Small intestine (tissue), 7 donors: ENCODE measurements at regions not wholly inside any gene's neighbourhood (a gene's known extent, or its start where the extent isn't known, plus 50 kb on each side); places are given as distances from the start of the nearest gene placed in this dataset.

Source experiments
- DNase-seq, 2 donors: peaks; one replicate each; pipeline versions ENCODE4 v3.0.0 to v3.0.0-alpha.2; 2013
- FAIRE-seq: peaks from 2 replicates; lab custom pipeline; 2012; peaks lifted over from hg19 to GRCh38; lab: Jason Lieb, UNC
- H3K27ac ChIP-seq, 3 donors: one replicate each; pipeline ENCODE4 v1.5.1; 2013; ENCODE audit warnings: low read length in 2 of 3, mild to moderate bottlenecking in 2 of 3, control low read depth in 1 of 3, inconsistent platforms in 1 of 3, low read depth in 1 of 3, moderate library complexity in 1 of 3
- H3K27me3 ChIP-seq, 3 donors: one replicate each; pipeline ENCODE4 v1.6.1; 2013; ENCODE audit warnings: low read length in 3 of 3, inconsistent platforms in 1 of 3; ENCODE audit not compliant: control insufficient read depth in 3 of 3, insufficient read depth in 3 of 3
- H3K36me3 ChIP-seq, 3 donors: one replicate each; pipeline ENCODE4 v1.6.1; 2013; ENCODE audit warnings: low read length in 3 of 3, inconsistent platforms in 1 of 3, low read depth in 1 of 3, mild to moderate bottlenecking in 1 of 3, moderate library complexity in 1 of 3; ENCODE audit not compliant: control insufficient read depth in 3 of 3, insufficient read depth in 2 of 3
- H3K4me1 ChIP-seq, 3 donors: one replicate each; pipeline ENCODE4 v1.6.1; 2013; ENCODE audit warnings: low read length in 2 of 3, inconsistent platforms in 1 of 3, low read depth in 1 of 3, mild to moderate bottlenecking in 1 of 3, moderate library complexity in 1 of 3; ENCODE audit not compliant: control insufficient read depth in 3 of 3, insufficient read depth in 2 of 3
- H3K4me3 ChIP-seq, 3 donors: one replicate each; pipeline ENCODE4 v1.5.1; 2013; ENCODE audit warnings: low read length in 3 of 3, control low read depth in 1 of 3, inconsistent platforms in 1 of 3, low read depth in 1 of 3, mild to moderate bottlenecking in 1 of 3, moderate library complexity in 1 of 3
- H3K9me3 ChIP-seq, 2 donors: one replicate each; pipeline ENCODE4 v1.6.1; 2013; ENCODE audit warnings: low read depth in 1 of 2, low read length in 1 of 2; ENCODE audit not compliant: control insufficient read depth in 2 of 2, insufficient read depth in 1 of 2
- WGBS, 3 donors: extraction: QIAGEN DNeasy Blood & Tissue Kit; methylation state at CpG; one replicate each; pipeline ENCODE4 v1.1.7; 2013; 5-methylcytosine and 5-hydroxymethylcytosine counted together
- donor health status: healthy with polysubstance abuse.
- donor health status: control.
- donor health status: control.
- donor health status: Bipolar disorder and iron deficiency.
- donor health status: healthy.

DNA sequence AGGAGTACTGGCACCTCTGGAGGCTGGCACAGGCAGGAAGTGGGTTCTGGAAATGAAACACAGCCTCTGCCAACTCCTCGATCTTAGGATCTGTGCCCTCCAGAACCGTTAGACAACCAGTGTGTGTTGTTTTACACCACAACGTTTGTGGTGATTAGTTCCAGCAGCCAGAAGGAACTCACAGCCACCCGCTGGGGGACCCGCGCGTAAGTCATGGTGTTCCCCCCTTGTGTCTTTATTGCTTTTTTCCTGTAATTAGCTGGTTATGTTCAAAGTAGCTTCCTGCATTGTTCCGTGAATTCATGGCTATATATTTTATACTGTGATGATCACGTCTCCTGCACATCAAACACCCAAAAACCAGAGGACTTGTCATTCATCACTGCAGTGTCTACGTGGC is 117.4 kb downstream of the RNASET2 start:
- no peaks in the 10 kb centered on the region for H3K27me3 ChIP-seq
- H3K36me3 ChIP-seq, result no peaks in the 10 kb centered on the region
- no peaks in the 10 kb centered on the region for H3K9me3 ChIP-seq
- H3K4me1 ChIP-seq, result no peaks in the 10 kb centered on the region
- no peak for DNase-seq
- no peak for FAIRE-seq
- 80 to 90% (median 89%) methylated on average over 10 of the region's 10 CpGs for WGBS, 3 donors
- H3K4me3 ChIP-seq, result no peak overlapping the region
- H3K27ac ChIP-seq, result no peak overlapping the region

DNA sequence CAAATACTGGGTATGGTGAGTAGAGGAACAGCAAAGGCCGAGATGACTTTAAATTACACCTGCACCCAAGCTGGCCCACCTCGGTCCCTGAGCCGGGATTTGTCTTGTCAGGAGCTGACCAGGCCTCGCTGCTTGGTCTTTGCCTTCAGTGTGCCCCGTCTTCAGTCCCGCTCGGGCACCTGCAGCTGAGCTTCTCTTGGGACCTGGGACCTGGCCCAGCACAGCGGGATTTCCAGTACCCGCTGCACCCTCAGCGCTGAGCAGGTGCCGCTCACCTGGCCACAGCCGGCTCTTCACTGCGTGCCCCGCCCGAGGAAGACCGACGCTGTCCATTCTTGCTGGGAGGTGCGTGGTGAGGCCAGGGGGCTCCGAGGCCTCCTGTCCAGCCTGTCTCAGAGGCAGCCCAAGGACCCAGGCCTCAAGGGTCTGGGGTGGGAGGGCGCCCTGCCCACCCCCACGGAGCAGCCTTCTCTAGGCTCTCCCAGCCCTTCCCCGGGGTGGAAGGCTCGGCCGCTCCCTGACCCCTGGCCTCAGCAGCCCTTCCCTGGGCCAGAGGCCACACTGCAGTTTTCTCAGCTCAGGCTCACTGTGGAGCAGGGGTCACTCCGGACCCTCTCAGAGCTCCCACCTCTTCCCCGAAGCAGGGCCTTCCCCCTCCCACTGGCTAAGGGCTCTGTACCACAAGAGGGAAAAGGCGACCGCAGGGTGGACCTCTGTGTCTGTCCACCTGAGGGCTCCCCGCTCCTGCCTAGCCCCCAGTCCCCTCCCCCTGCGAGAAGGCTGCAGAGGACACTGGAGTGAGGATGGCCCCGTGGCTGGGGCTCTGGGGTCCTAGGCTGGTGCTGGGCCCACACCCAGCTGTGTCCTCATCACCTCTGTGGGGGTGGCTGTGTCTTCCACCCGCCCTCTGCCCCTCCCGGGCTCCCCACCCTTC is 119.3 kb downstream of the RNASET2 start:
- Histone ChIP-seq H3K27me3 (no peaks in the 10 kb centered on the region), H3K9me3 (no peaks in the 10 kb centered on the region), H3K4me1 (no peaks in the 10 kb centered on the region), H3K4me3 (no peak overlapping the region), H3K27ac (no peak overlapping the region), H3K36me3 (no peaks in the 10 kb centered on the region)
- FAIRE-seq (no peak), DNase-seq (no peak)
- WGBS, 3 donors, result 85 to 88% (median 87%) methylated on average over 33 of the region's 33 CpGs

GRCh38 chr6:166834049-166834448 is 122.3 kb downstream of the RNASET2 start:
- Histone ChIP-seq H3K36me3 (no peaks in the 10 kb centered on the region), H3K4me1 (no peaks in the 10 kb centered on the region), H3K27ac (no peak overlapping the region), H3K4me3 (no peak overlapping the region), H3K9me3 (no peaks in the 10 kb centered on the region), H3K27me3 (no peaks in the 10 kb centered on the region)
- no peak for DNase-seq
- no peak for FAIRE-seq
- 63 to 80% (median 76%) methylated on average over 4 of the region's 4 CpGs for WGBS, 3 donors

- 85 to 88% (median 86%) methylated on average over 10 of the region's 10 CpGs for WGBS, 3 donors
- H3K27ac ChIP-seq, result no peak overlapping the region
These were observed 125.4 kb downstream of the RNASET2 start for GRCh38 chr6:166830891-166831363.

GRCh38 chr6:166830185-166830890 is 126.0 kb downstream of the RNASET2 start:
- Histone ChIP-seq H3K9me3 (no peaks in the 10 kb centered on the region), H3K27ac (no peak overlapping the region), H3K4me1 (no peaks in the 10 kb centered on the region), H3K36me3 (no peaks in the 10 kb centered on the region), H3K4me3 (no peak overlapping the region), H3K27me3 (no peaks in the 10 kb centered on the region)
- WGBS, 3 donors, result 67 to 82% (median 69%) methylated on average over 8 of the region's 8 CpGs
- no peak for FAIRE-seq
- no peak for DNase-seq

More at GRCh38 chr6:166830891-166831363, 125.4 kb downstream of the RNASET2 start:
- no peaks in the 10 kb centered on the region for H3K9me3 ChIP-seq
- FAIRE-seq (no peak), DNase-seq (no peak)
- no peaks in the 10 kb centered on the region for H3K36me3 ChIP-seq
- no peaks in the 10 kb centered on the region for H3K4me1 ChIP-seq
- H3K4me3 ChIP-seq, result no peak overlapping the region
- no peaks in the 10 kb centered on the region for H3K27me3 ChIP-seq

DNA sequence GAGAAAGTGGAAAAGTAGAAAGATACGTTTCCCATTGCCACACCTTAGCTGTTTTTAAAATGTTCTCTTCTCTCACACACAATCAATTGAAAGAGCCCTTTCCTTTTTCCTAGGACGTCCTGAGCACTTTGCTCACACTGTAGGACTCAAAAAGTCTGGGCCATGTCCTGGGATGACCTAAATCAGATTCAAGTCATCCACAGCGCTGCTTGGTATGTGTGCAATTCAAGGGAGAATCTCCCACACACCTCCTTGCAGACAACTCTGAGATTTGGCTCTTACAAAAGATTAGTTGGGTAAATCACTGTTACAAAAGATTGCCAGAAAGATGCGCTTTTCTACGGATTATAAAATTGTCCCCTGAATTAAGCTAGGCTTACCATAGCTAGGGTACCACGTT is 130.1 kb downstream of the RNASET2 start:
- no peaks in the 10 kb centered on the region for H3K27me3 ChIP-seq
- FAIRE-seq (no peak), DNase-seq (no peak)
- H3K9me3 ChIP-seq, result no peaks in the 10 kb centered on the region
- no peaks in the 10 kb centered on the region for H3K36me3 ChIP-seq
- H3K4me1 ChIP-seq, result no peaks in the 10 kb centered on the region
- no peak overlapping the region for H3K27ac ChIP-seq
- 78 to 80% (median 79%) methylated on average over 6 of the region's 6 CpGs for WGBS, 3 donors
- H3K4me3 ChIP-seq, result no peak overlapping the region

DNA sequence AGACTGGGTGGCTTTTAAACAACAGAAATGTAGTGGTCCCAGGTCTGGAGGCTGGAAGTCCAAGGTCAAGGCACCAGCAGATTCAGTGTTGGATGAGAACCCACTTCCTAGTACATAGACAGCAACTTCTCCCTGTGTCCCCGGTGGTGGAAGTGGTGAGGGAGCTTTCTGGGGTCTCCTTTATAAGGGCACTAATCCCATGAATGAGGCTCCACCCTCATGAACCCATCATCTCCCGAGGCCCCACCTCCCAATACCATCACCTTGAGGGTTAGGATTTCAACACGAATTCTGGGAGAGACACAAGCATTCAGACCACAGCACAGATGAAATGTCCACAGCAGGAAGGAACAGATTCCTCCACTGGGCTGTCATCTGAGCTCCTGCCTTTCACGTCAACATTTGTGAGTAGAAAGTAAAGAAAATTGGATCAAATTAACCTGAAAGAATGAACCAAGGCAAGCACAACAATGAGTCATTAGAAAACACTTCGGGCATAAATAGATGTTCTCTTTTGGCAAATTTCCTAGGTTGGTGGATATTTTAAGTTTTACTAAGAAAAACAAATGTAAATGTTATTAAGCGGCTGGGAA is 130.7 kb downstream of the RNASET2 start:
- no peak for FAIRE-seq

DNA sequence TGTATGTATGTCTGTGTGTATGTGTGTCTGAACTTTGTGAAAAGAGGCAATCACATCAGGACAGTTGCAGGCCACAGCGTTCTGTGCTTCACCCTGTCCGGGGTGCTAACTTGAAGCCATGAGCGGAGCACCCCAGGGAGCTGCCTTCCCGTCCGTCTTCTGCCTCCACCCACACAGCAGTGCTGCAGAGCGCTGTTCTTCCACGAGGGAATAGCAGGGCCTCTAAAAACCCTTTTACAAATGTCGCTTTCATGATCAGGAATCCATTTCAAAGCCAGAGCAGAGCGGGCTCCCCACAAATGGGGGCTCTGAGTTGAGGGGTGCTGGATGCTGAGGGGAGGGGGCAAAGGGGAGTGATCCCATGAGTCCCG is 131.5 kb downstream of the RNASET2 start:
- FAIRE-seq, result no peak
- 78 to 82% (median 80%) methylated on average over 10 of the region's 10 CpGs for WGBS, 3 donors

More for the DNA sequence above, 130.7 kb downstream of the RNASET2 start:
- 71 to 81% (median 71%) methylated on average over 6 of the region's 6 CpGs for WGBS, 3 donors
- Histone ChIP-seq H3K27me3 (no peaks in the 10 kb centered on the region), H3K36me3 (no peaks in the 10 kb centered on the region), H3K27ac (no peak overlapping the region), H3K4me3 (no peak overlapping the region), H3K4me1 (no peaks in the 10 kb centered on the region), H3K9me3 (no peaks in the 10 kb centered on the region)
- no peak for DNase-seq

More for the DNA sequence above, 131.5 kb downstream of the RNASET2 start:
- no peaks in the 10 kb centered on the region for H3K4me1 ChIP-seq
- H3K27me3 ChIP-seq, result no peaks in the 10 kb centered on the region
- no peak for DNase-seq
- no peaks in the 10 kb centered on the region for H3K36me3 ChIP-seq
- H3K27ac ChIP-seq, result no peak overlapping the region
- H3K9me3 ChIP-seq, result no peaks in the 10 kb centered on the region
- no peak overlapping the region for H3K4me3 ChIP-seq
